ENCODE measurements at regions not wholly inside any gene's neighbourhood (a gene's known extent, or its start where the extent isn't known, plus 50 kb on each side); places are given as distances from the start of the nearest gene placed in this dataset.
"Not testable (repeated sequence)": the region's sequence is repeated elsewhere in the genome, so short reads cannot be mapped to it uniquely, and the experiment has no call there.

DNA sequence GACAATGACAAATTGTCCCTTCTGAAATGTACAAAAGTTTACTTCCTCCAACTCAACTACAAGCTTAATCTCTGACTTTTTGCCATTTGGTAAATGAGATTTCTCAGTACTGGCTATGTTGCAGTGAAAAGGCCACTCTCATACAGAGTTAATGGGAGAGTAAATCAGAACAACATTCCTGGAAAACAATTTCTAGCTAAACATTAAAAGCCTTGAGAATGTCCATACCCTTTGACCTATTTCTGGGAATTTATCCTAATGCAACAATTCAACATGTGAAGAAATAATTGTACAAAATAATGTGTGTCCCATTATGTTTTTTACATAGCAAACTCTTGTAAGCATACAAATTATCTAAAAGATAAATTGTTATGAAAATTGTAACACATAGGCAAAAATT, 56.3 kb upstream of the SPEF2 start:
- DNase-seq (ENCODE audit: low read depth in 3 of 3), result no peak

DNA sequence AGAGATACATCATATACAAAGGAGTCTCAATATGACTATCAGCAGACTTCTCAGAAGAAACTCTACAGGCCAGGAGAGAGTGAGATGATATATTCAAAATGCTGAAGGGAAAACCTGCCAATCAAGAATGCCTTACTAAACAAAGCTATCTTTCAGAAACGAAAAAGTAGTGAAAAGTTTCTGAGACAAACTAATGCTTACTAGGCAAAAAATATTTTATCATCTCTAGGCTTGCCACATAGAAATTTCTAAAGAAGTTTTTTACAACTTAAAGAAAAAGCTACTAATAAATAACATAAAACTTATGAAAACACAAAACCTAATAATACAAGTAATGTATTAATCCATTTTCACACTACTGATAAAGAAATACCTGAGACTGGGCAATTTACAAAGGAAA, 59.9 kb upstream of the SPEF2 start:
- DNase-seq (ENCODE audit: low read depth in 3 of 3), result no peak

DNA sequence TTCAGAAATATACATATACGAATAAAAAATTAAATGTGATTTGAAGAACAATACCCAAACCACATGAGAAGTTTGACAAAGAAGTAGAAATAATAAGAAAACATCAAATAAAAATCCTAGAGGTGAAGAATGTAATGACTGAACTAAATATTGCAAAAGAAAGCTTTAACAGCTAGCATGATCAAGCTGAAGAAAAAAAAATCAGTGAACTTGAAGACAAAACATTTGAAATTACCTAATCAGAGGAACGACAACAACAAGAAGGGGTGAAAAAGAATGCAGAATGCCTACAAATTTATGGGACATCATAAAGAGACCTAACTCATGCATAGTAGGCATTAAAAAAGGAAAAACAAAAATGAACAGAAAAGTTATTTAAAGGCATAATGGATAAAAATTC, 60.5 kb upstream of the SPEF2 start:
- DNase-seq (ENCODE audit: low read depth in 3 of 3), result no peak

DNA sequence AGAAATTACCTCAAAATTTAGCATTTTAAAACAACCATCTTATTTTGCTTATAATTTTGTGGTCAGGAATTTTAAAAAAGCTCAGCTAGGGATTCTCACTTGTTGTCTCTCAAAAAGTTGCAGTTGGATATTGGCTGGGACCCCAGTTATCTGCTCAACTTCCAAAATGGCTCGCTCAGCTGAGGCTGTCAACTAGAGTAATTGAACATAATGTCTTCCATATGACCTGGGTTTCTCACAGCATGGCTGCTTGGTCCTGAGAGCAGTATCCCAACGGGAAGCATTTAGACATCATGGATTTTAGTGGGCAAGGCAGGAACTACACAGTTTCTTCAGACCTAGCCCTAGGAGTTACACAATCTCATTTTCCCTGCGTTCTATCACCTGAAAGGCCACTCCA, 63.6 kb upstream of the SPEF2 start:
- DNase-seq (ENCODE audit: low read depth in 3 of 3), result no peak

GRCh38 chr5:35545190-35545589, 72.5 kb upstream of the SPEF2 start:
- DNase-seq (ENCODE audit: low read depth in 3 of 3), result no peak

- DNase-seq (ENCODE audit: low read depth in 3 of 3), result no peak
These were observed 74.3 kb upstream of the SPEF2 start for GRCh38 chr5:35543408-35543807.

GRCh38 chr5:35540002-35540401, 77.7 kb upstream of the SPEF2 start:
- DNase-seq (ENCODE audit: low read depth in 3 of 3), result no peak

- DNase-seq (ENCODE audit: low read depth in 3 of 3), result no peak
These were observed 79.3 kb upstream of the SPEF2 start for GRCh38 chr5:35538198-35538931.

DNA sequence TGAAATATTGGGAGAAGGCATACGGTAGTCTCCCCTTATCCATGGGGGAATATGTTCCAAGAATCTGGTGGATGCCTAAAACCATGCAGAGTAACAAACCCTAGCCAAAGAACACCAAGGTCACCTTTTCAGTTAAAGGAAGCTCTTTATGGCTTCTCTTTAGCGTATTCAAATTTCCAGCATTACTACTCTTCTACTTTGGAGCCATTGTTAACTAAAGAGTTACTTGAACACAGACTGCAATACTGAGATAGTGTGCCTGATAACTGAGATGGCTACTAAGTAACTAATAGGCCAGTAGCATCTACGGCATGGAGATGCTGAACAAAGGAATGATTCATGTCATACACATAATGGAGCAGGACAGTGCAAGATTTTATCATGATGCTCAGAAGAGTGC, 84.5 kb upstream of the SPEF2 start:
- DNase-seq (ENCODE audit: low read depth in 3 of 3), result no peak

GRCh38 chr5:35531553-35531952, 86.1 kb upstream of the SPEF2 start:
- DNase-seq (ENCODE audit: low read depth in 3 of 3), result not testable (repeated sequence)

DNA sequence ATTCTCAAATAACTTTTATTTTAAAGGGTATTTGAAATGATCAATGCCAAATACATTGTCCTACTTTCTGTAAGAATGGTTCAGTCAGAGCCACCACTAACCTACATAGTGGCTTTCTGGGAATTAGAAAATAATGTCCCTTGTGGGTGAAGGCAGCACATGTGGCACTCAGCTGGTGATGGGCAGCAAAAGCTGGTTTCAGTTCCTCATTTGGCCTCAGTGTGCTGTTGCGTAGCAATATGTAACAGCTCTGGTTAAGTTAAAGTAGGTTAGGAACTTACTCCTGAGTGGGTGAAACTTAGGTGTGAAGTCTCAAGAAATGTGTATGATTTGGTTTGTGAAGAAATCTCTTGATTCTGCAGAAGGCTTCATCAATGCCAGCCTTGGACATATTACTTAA, 99.6 kb upstream of the SPEF2 start:
- no peak for DNase-seq (ENCODE audit: low read depth in 3 of 3)

DNA sequence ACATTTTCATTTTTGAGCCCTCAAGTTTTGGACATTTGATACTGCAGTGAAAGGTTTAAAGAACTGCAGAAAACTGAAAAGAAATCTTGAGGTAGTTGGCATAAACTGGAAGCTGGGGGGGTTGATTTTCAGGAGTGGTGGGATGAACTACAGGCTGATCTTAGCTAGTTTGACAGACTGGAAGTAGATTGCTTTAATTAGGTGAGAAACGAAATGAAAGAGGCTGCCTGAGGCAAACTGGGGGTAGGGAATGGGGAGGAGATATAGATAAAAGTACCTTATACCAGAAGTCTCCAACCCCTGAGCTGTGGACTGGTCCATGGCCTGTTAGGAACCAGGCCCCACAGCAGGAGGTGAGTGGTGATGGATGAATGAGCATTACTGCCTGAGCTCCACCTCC, 101.4 kb upstream of the SPEF2 start:
- no peak for DNase-seq (ENCODE audit: low read depth in 3 of 3)

GRCh38 chr5:35513612-35514011, 104.1 kb upstream of the SPEF2 start:
- DNase-seq (ENCODE audit: low read depth in 3 of 3), result no peak

DNA sequence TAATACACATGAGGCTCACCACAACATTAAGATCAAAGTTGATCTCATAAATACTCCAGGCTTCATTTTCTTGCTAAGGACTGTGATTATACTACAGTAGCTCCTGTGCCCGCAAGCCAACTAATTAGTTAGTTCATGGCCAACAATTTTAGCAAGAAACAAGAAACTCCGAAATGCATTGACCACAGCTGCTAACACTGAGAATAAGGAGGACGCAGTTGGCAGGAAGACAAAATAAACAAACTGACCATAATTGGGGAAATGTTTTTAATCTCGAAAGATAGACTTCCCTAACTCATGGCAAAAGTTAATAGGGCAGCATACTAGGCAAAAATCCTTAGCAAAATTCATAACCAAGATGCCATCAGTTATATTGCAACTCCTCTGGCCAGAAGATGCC, 115.5 kb upstream of the SPEF2 start:
- DNase-seq (ENCODE audit: low read depth in 3 of 3), result no peak

- no peak for DNase-seq (ENCODE audit: low read depth in 3 of 3)
These were observed 128.9 kb upstream of the SPEF2 start for GRCh38 chr5:35488791-35489190.

- DNase-seq (ENCODE audit: low read depth in 3 of 3), result no peak
These were observed 129.6 kb upstream of the SPEF2 start for GRCh38 chr5:35488055-35488454.

- no peak for DNase-seq (ENCODE audit: low read depth in 3 of 3)
These were observed 130.2 kb upstream of the SPEF2 start for GRCh38 chr5:35487233-35488025.

DNA sequence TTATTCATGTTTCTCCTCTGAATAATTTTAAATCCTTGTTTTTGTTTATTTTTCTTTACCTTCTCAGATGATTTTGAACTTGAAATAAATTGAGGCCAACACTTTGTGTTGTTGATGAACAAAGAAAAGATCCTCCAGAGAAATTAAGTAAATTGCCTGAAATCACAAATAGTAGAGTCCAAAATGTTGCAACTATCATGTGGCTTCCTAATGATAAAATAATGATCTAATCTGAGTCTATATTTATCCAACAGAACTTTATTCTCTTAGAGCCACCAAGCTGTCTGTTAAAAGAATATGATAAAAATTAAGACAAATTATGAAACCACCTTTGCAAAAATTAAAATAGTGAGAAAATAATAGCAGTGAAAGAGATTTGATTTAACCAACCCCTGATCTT, 132.2 kb upstream of the SPEF2 start:
- no peak for DNase-seq (ENCODE audit: low read depth in 3 of 3)

- no peak for DNase-seq (ENCODE audit: low read depth in 3 of 3)
These were observed 133.4 kb upstream of the SPEF2 start for GRCh38 chr5:35484241-35484640.

GRCh38 chr5:35483780-35484179, 133.9 kb upstream of the SPEF2 start:
- DNase-seq (ENCODE audit: low read depth in 3 of 3), result no peak

DNA sequence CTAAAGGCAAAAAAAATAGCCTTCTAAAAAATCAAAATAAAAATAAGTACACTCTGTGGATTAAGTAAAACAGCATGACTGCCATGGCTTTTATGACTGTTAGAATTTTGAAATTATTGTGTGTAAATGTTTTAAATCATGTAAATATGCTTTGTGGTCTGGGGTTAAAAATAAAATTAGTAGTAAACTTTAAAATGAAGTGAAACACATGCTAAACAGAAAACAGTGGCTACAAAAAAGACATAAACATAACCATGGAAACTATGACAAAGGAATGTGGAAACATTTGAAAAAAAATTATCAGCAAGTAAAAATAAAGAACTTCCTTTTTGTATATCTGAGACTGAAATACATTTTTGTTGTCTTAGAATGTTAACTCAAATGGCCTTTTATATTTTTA, 134.5 kb upstream of the SPEF2 start:
- DNase-seq (ENCODE audit: low read depth in 3 of 3), result no peak

- no peak for DNase-seq (ENCODE audit: low read depth in 3 of 3)
These were observed 135.4 kb upstream of the SPEF2 start for GRCh38 chr5:35482167-35482755.

Data from stimulated activated CD4-positive, alpha-beta T cell treated with anti-CD3 and anti-CD28 coated beads, TNF-alpha, amount 100 ng/mL, for 24 hours (primary cell).